Loucy (cell line): ENCODE measurements at regions not wholly inside any gene's neighbourhood (a gene's known extent, or its start where the extent isn't known, plus 50 kb on each side); places are given as distances from the start of the nearest gene placed in this dataset.

Experiments
- H2AFZ ChIP-seq: fragments of 200-600 bp; sonication (generic); 2 replicates; pipeline ENCODE4 v1.6.0; 2016; ENCODE audit warnings: antibody characterized with exemption, mild to moderate bottlenecking, low read length, moderate library complexity
- H3F3A ChIP-seq: fragments of 200-600 bp; 2 replicates; pipeline ENCODE4 v1.6.0; 2016; ENCODE audit warnings: antibody characterized with exemption, low read depth, mild to moderate bottlenecking
- H3K27me3 ChIP-seq: fragments of 200-600 bp; sonication (generic); 2 replicates; pipeline ENCODE4 v1.6.1; 2014; ENCODE audit warnings: low read length, mild to moderate bottlenecking; ENCODE audit not compliant: insufficient read depth, poor library complexity, severe bottlenecking
- H3K36me3 ChIP-seq: fragments of 200-600 bp; sonication (generic); 2 replicates; pipeline ENCODE4 v1.6.1; 2016; ENCODE audit warnings: low read length; ENCODE audit not compliant: insufficient read depth
- H3K4me1 ChIP-seq: fragments of 200-600 bp; sonication (generic); 2 replicates; pipeline ENCODE4 v1.5.1; 2014; ENCODE audit warnings: low read length, mild to moderate bottlenecking; ENCODE audit not compliant: insufficient read depth, poor library complexity, severe bottlenecking
- H3K4me2 ChIP-seq: fragments of 200-600 bp; sonication (generic); 2 replicates; pipeline ENCODE4 v1.6.0; 2014; ENCODE audit warnings: antibody characterized with exemption, low read length, low read depth, mild to moderate bottlenecking; ENCODE audit not compliant: poor library complexity, severe bottlenecking
- H3K4me3 ChIP-seq: fragments of 200-600 bp; sonication (generic); 2 replicates; pipeline ENCODE4 v1.5.1; 2014; ENCODE audit warnings: low read length, mild to moderate bottlenecking, mixed read lengths; ENCODE audit not compliant: poor library complexity, severe bottlenecking
- H3K79me2 ChIP-seq: fragments of 200-600 bp; sonication (generic); 2 replicates; pipeline ENCODE4 v1.6.1; 2014; ENCODE audit warnings: low read length; ENCODE audit not compliant: insufficient read depth
- H3K9ac ChIP-seq: fragments of 200-600 bp; sonication (generic); 2 replicates; pipeline ENCODE4 v1.6.0; 2014; ENCODE audit warnings: mild to moderate bottlenecking, low read depth, low read length, moderate library complexity; ENCODE audit not compliant: poor library complexity, severe bottlenecking
- H3K9me2 ChIP-seq: fragments of 200-600 bp; sonication (generic); replicated peaks from 2 replicates; pipeline ENCODE4 v1.6.1; 2016; ENCODE audit warnings: low read depth, low read length, mixed read lengths
- H3K9me3 ChIP-seq: fragments of 200-600 bp; sonication (generic); 2 replicates; pipeline ENCODE4 v1.6.1; 2014; ENCODE audit warnings: mild to moderate bottlenecking, antibody characterized with exemption, low read length, low read depth; ENCODE audit not compliant: insufficient read depth
- H4K20me1 ChIP-seq: fragments of 200-600 bp; sonication (generic); 2 replicates; pipeline ENCODE4 v1.6.0; 2014; ENCODE audit warnings: antibody characterized with exemption, low read length, mild to moderate bottlenecking; ENCODE audit not compliant: insufficient read depth, poor library complexity, severe bottlenecking
- CTCF ChIP-seq: fragments of 200-600 bp; sonication (generic); conservative IDR thresholded peaks from 2 replicates; pipeline ENCODE4 v1.5.1; 2014; ENCODE audit warnings: mild to moderate bottlenecking, antibody characterized with exemption, low read length
- EZH2phosphoT487 ChIP-seq: fragments of 200-600 bp; IDR thresholded peaks from 2 replicates; pipeline ENCODE4 v1.6.1; 2018; ENCODE audit warnings: antibody characterized with exemption, mild to moderate bottlenecking, moderate library complexity, borderline replicate concordance

- no peaks in the 10 kb centered on the region for H3K9me3 ChIP-seq
- H3K27me3 ChIP-seq, result no peaks in the 10 kb centered on the region
- H4K20me1 ChIP-seq, result no peaks in the 10 kb centered on the region
- no peak overlapping the region for H2AFZ ChIP-seq
- H3K4me1 ChIP-seq, result no peaks in the 10 kb centered on the region
- no peak for TF ChIP-seq CTCF
- TF ChIP-seq EZH2phosphoT487, result no peak
- no peaks in the 10 kb centered on the region for H3K79me2 ChIP-seq
- no peak overlapping the region for H3K9ac ChIP-seq
- no peaks in the 10 kb centered on the region for H3K9me2 ChIP-seq
- H3K4me2 ChIP-seq, result no peak overlapping the region
- no peaks in the 10 kb centered on the region for H3K36me3 ChIP-seq
- no peaks in the 10 kb centered on the region for H3F3A ChIP-seq
- no peak overlapping the region for H3K4me3 ChIP-seq
Observed at GRCh38 chr6:92431502-92431901, 987.9 kb downstream of the EPHA7 start.

- Histone ChIP-seq H3K27me3 (no peaks in the 10 kb centered on the region), H3K9me2 (no peaks in the 10 kb centered on the region), H3K36me3 (no peaks in the 10 kb centered on the region), H3K4me1 (no peaks in the 10 kb centered on the region), H4K20me1 (no peaks in the 10 kb centered on the region), H3K4me2 (no peak overlapping the region), H3K9ac (no peak overlapping the region), H3K79me2 (no peaks in the 10 kb centered on the region), H3K4me3 (no peak overlapping the region), H3K9me3 (no peaks in the 10 kb centered on the region), H3F3A (no peaks in the 10 kb centered on the region), H2AFZ (no peak overlapping the region)
- TF ChIP-seq CTCF (no peak), EZH2phosphoT487 (no peak)
Observed at GRCh38 chr6:92428448-92428847, 990.9 kb downstream of the EPHA7 start.

- Histone ChIP-seq H4K20me1 (no peaks in the 10 kb centered on the region), H3K9me2 (no peaks in the 10 kb centered on the region), H3K4me1 (no peaks in the 10 kb centered on the region), H3K9ac (no peak overlapping the region), H3K27me3 (no peaks in the 10 kb centered on the region), H3K4me2 (no peak overlapping the region), H3K36me3 (no peaks in the 10 kb centered on the region), H3K4me3 (no peak overlapping the region), H2AFZ (no peak overlapping the region), H3K9me3 (no peaks in the 10 kb centered on the region), H3F3A (no peaks in the 10 kb centered on the region), H3K79me2 (no peaks in the 10 kb centered on the region)
- TF ChIP-seq EZH2phosphoT487, result no peak
- no peak for TF ChIP-seq CTCF
Observed at GRCh38 chr6:92427453-92427852, 991.9 kb downstream of the EPHA7 start.
